ENCODE measurements at regions not wholly inside any gene's neighbourhood (a gene's known extent, or its start where the extent isn't known, plus 50 kb on each side); places are given as distances from the start of the nearest gene placed in this dataset.

DNA sequence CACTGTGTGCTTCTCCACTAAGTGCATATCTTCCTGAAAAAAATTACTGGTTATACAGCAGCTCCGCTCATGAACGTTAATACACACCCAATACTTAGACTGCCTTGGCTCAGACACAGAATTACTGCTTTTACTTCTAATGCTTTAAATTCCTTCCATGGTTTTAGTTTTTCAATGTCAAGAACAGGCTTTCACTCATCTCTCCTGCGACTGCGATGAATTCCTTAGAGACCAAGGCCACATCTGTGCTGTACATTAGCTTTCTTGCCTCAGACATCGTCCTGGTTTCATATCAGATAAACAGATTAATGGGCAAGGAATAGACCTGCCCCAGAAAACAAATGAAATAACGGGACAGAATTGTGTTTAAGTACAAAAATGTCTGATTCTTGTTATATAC lies 120.2 kb downstream of the CYP26A1 start:
- TF ChIP-seq, protein P1, sequence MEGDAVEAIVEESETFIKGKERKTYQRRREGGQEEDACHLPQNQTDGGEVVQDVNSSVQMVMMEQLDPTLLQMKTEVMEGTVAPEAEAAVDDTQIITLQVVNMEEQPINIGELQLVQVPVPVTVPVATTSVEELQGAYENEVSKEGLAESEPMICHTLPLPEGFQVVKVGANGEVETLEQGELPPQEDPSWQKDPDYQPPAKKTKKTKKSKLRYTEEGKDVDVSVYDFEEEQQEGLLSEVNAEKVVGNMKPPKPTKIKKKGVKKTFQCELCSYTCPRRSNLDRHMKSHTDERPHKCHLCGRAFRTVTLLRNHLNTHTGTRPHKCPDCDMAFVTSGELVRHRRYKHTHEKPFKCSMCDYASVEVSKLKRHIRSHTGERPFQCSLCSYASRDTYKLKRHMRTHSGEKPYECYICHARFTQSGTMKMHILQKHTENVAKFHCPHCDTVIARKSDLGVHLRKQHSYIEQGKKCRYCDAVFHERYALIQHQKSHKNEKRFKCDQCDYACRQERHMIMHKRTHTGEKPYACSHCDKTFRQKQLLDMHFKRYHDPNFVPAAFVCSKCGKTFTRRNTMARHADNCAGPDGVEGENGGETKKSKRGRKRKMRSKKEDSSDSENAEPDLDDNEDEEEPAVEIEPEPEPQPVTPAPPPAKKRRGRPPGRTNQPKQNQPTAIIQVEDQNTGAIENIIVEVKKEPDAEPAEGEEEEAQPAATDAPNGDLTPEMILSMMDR (IDR thresholded peaks at IDR 0.05; ENCODE audit: extremely low read depth in 1 of 2, insufficient read depth in 1 of 2, low read depth in 1 of 2, low read length in 2 of 2), result no peak
- TF ChIP-seq GATA2 (IDR thresholded peaks at IDR 0.05; ENCODE audit: insufficient read depth, insufficient read length, low read depth, low read length) (no peak), POLR2A (IDR thresholded peaks at IDR 0.05; ENCODE audit: low read depth, low read length) (no peak)
